H9 (cell line): ENCODE measurements at regions not wholly inside any gene's neighbourhood (a gene's known extent, or its start where the extent isn't known, plus 50 kb on each side); places are given as distances from the start of the nearest gene placed in this dataset.

Source experiments
- DNase-seq: peaks from one replicate; pipeline ENCODE4 v3.0.0-alpha.2; 2017
- H2AFZ ChIP-seq: one replicate; pipeline ENCODE4 v1.6.1; 2013; ENCODE audit warnings: mild to moderate bottlenecking, low read length, control low read depth, moderate library complexity
- H2AK5ac ChIP-seq: 2 replicates; pipeline ENCODE4 v1.6.1; 2013; ENCODE audit warnings: low read length, control low read depth, mixed read lengths; ENCODE audit not compliant: insufficient read length
- H2BK120ac ChIP-seq: one replicate; pipeline ENCODE4 v1.6.1; 2013; ENCODE audit warnings: low read depth, mild to moderate bottlenecking, low read length, control low read depth, inconsistent platforms; ENCODE audit not compliant: poor library complexity, severe bottlenecking
- H2BK12ac ChIP-seq: 2 replicates; pipeline ENCODE4 v1.6.1; 2013; ENCODE audit warnings: low read length, control low read depth, mixed read lengths, low read depth; ENCODE audit not compliant: insufficient read length
- H2BK15ac ChIP-seq: 2 replicates; pipeline ENCODE4 v1.6.1; 2013; ENCODE audit warnings: low read depth, low read length, control low read depth
- H2BK20ac ChIP-seq: one replicate; pipeline ENCODE4 v1.6.1; 2013; ENCODE audit warnings: low read depth, mild to moderate bottlenecking, low read length, control low read depth, inconsistent platforms; ENCODE audit not compliant: poor library complexity, severe bottlenecking
- H2BK5ac ChIP-seq: 2 replicates; pipeline ENCODE4 v1.6.1; 2013; ENCODE audit warnings: low read length, control low read depth, mixed read lengths; ENCODE audit not compliant: insufficient read length
- H3K14ac ChIP-seq: 2 replicates; pipeline ENCODE4 v1.6.1; 2013; ENCODE audit warnings: low read length, control low read depth; ENCODE audit not compliant: insufficient read depth
- H3K18ac ChIP-seq: 2 replicates; pipeline ENCODE4 v1.6.1; 2013; ENCODE audit warnings: low read depth, mild to moderate bottlenecking, mixed read lengths, low read length, control low read depth; ENCODE audit not compliant: insufficient read length
- H3K23ac ChIP-seq: 2 replicates; pipeline ENCODE4 v1.6.1; 2013; ENCODE audit warnings: low read length, control low read depth, mixed read lengths, low read depth; ENCODE audit not compliant: insufficient read length
- H3K23me2 ChIP-seq: 2 replicates; pipeline ENCODE4 v1.6.1; 2013; ENCODE audit warnings: low read depth, mild to moderate bottlenecking, mixed read lengths, low read length, control low read depth; ENCODE audit not compliant: insufficient read length, poor library complexity, severe bottlenecking
- H3K27ac ChIP-seq: 2 replicates; pipeline ENCODE4 v1.5.1; 2013; ENCODE audit warnings: low read length, control low read depth, mixed read lengths, low read depth; ENCODE audit not compliant: insufficient read length
- H3K27me3 ChIP-seq: 2 replicates; pipeline ENCODE4 v1.6.1; 2013; ENCODE audit warnings: low read length, control low read depth, inconsistent platforms; ENCODE audit not compliant: insufficient read depth
- H3K4ac ChIP-seq: 2 replicates; pipeline ENCODE4 v1.6.1; 2013; ENCODE audit warnings: low read depth, mild to moderate bottlenecking, control low read depth, inconsistent platforms, low read length, moderate library complexity
- H3K4me1 ChIP-seq: 2 replicates; pipeline ENCODE4 v1.6.1; 2013; ENCODE audit warnings: low read length, control low read depth, inconsistent platforms; ENCODE audit not compliant: insufficient read depth
- H3K4me2 ChIP-seq: 2 replicates; pipeline ENCODE4 v1.6.1; 2013; ENCODE audit warnings: low read length, control low read depth, mixed read lengths; ENCODE audit not compliant: insufficient read length, insufficient read depth
- H3K56ac ChIP-seq: 2 replicates; pipeline ENCODE4 v1.6.1; 2013; ENCODE audit warnings: low read depth, mild to moderate bottlenecking, mixed read lengths, low read length, control low read depth; ENCODE audit not compliant: insufficient read length
- H3K79me1 ChIP-seq: 2 replicates; pipeline ENCODE4 v1.6.1; 2013; ENCODE audit warnings: low read depth, mild to moderate bottlenecking, moderate library complexity, low read length, control low read depth, inconsistent platforms; ENCODE audit not compliant: insufficient read depth, poor library complexity, severe bottlenecking
- H3K79me2 ChIP-seq: 2 replicates; pipeline ENCODE4 v1.6.1; 2013; ENCODE audit warnings: low read length, control low read depth, inconsistent platforms; ENCODE audit not compliant: insufficient read depth
- H3K9ac ChIP-seq: 2 replicates; pipeline ENCODE4 v1.6.1; 2013; ENCODE audit warnings: low read length, control low read depth, mixed read lengths; ENCODE audit not compliant: insufficient read length; ENCODE audit errors: extremely low read depth
- H3K9me3 ChIP-seq: one replicate; pipeline ENCODE4 v1.6.1; 2013; ENCODE audit warnings: low read depth, low read length, inconsistent platforms; ENCODE audit not compliant: control insufficient read depth
- H3T11ph ChIP-seq: one replicate; pipeline ENCODE4 v1.6.1; 2013; ENCODE audit warnings: mild to moderate bottlenecking, low read length, control low read depth, inconsistent platforms
- H4K20me1 ChIP-seq: one replicate; pipeline ENCODE4 v1.6.1; 2013; ENCODE audit not compliant: control insufficient read depth, insufficient read length, insufficient read depth
- H4K5ac ChIP-seq: 2 replicates; pipeline ENCODE4 v1.6.1; 2013; ENCODE audit warnings: low read depth, mild to moderate bottlenecking, mixed read lengths, low read length, control low read depth; ENCODE audit not compliant: insufficient read length
- H4K8ac ChIP-seq: replicated peaks from 2 replicates; pipeline ENCODE4 v1.6.1; 2013; ENCODE audit warnings: low read length, control low read depth, mixed read lengths, low read depth; ENCODE audit not compliant: insufficient read length
- H4K91ac ChIP-seq: 2 replicates; pipeline ENCODE4 v1.6.1; 2013; ENCODE audit warnings: low read depth, mild to moderate bottlenecking, moderate library complexity, mixed read lengths, low read length, control low read depth; ENCODE audit not compliant: insufficient read length
- H3K27ac Mint-ChIP-seq, 3 experiments: 2 replicates in 2 of 3; 3 replicates in 1 of 3; pipeline ENCODE4 v1.8.0; 2020 to 2021; ENCODE audit warnings: mixed read lengths in 3 of 3, mild to moderate bottlenecking in 1 of 3, moderate library complexity in 1 of 3
- H3K27me3 Mint-ChIP-seq: 2 replicates; pipeline ENCODE4 v1.8.0; 2021; ENCODE audit warnings: low read depth, mild to moderate bottlenecking, moderate library complexity, mixed read lengths
- H3K36me3 Mint-ChIP-seq, 3 experiments: 2 replicates in 2 of 3; 3 replicates in 1 of 3; pipeline ENCODE4 v1.8.0; 2020 to 2021; ENCODE audit warnings: low read depth in 3 of 3, mixed read lengths in 3 of 3; ENCODE audit not compliant: insufficient read depth in 1 of 3
- H3K4me1 Mint-ChIP-seq, 2 experiments: 2 replicates each; pipeline ENCODE4 v1.8.0; 2020; ENCODE audit warnings: mixed read lengths in 2 of 2
- H3K4me3 Mint-ChIP-seq, 2 experiments: 2 replicates in 1 of 2; 3 replicates in 1 of 2; pipeline ENCODE4 v1.8.0; 2020 to 2021; ENCODE audit warnings: mild to moderate bottlenecking in 2 of 2, mixed read lengths in 2 of 2, moderate library complexity in 1 of 2
- H3K9me3 Mint-ChIP-seq, 2 experiments: 2 replicates in 1 of 2; 3 replicates in 1 of 2; pipeline ENCODE4 v1.8.0; 2020; ENCODE audit warnings: mild to moderate bottlenecking in 2 of 2, mixed read lengths in 2 of 2, moderate library complexity in 1 of 2
- WGBS: extraction: QIAGEN DNeasy Blood & Tissue Kit; methylation state at CpG from one replicate; pipeline ENCODE4 v1.1.7; 2013; ENCODE audit warnings: missing lambda C conversion rate, low lambda C conversion rate, mixed read lengths; ENCODE audit not compliant: insufficient read length; ENCODE audit errors: extremely low coverage; 5-methylcytosine and 5-hydroxymethylcytosine counted together
- TF ChIP-seq, protein P1 (sequence below): fragments of 200-600 bp; sonication (generic); conservative IDR thresholded peaks from 3 replicates; pipeline ENCODE4 v1.8.0; 2021; ENCODE audit warnings: antibody characterized with exemption, mild to moderate bottlenecking

GRCh38 chr6:156557251-156557910 lies 219.8 kb upstream of the ARID1B start:
- peaks cover 12 to 14% of the 10 kb centered on the region in 2 experiments for H3K9me3 Mint-ChIP-seq
- no peaks in the 10 kb centered on the region; the same call in 1 of the 2 replicates for H3K27me3 Mint-ChIP-seq
- no peak overlapping the region for H2BK15ac ChIP-seq
- H2BK120ac ChIP-seq, result no peak overlapping the region
- no peaks in the 10 kb centered on the region for H3K79me2 ChIP-seq
- no peaks in the 10 kb centered on the region for H4K20me1 ChIP-seq
- no peak overlapping the region for H3T11ph ChIP-seq
- H2AK5ac ChIP-seq, result no peak overlapping the region
- TF ChIP-seq, protein P1, sequence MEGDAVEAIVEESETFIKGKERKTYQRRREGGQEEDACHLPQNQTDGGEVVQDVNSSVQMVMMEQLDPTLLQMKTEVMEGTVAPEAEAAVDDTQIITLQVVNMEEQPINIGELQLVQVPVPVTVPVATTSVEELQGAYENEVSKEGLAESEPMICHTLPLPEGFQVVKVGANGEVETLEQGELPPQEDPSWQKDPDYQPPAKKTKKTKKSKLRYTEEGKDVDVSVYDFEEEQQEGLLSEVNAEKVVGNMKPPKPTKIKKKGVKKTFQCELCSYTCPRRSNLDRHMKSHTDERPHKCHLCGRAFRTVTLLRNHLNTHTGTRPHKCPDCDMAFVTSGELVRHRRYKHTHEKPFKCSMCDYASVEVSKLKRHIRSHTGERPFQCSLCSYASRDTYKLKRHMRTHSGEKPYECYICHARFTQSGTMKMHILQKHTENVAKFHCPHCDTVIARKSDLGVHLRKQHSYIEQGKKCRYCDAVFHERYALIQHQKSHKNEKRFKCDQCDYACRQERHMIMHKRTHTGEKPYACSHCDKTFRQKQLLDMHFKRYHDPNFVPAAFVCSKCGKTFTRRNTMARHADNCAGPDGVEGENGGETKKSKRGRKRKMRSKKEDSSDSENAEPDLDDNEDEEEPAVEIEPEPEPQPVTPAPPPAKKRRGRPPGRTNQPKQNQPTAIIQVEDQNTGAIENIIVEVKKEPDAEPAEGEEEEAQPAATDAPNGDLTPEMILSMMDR, result no peak
- no peak overlapping the region for H3K9ac ChIP-seq
- no peak overlapping the region for H3K23ac ChIP-seq
- H3K14ac ChIP-seq, result no peak overlapping the region
- no peak overlapping the region for H2BK20ac ChIP-seq
- H2AFZ ChIP-seq, result no peak overlapping the region
- H4K91ac ChIP-seq, result no peak overlapping the region
- H3K27ac ChIP-seq, result no peak overlapping the region
- no peak overlapping the region for H2BK5ac ChIP-seq
- H3K56ac ChIP-seq, result no peak overlapping the region
- no peak overlapping the region for H3K4me2 ChIP-seq
- no peaks in the 10 kb centered on the region for H3K9me3 ChIP-seq
- peak; percentile 71 for DNase-seq
- H3K4me1 ChIP-seq, result no peaks in the 10 kb centered on the region
- H4K8ac ChIP-seq, result no peak overlapping the region
- no peaks in the 10 kb centered on the region for H3K23me2 ChIP-seq
- H4K5ac ChIP-seq, result no peak overlapping the region
- H3K27ac Mint-ChIP-seq, result no peak overlapping the region
- peaks cover 5 to 6% of the 10 kb centered on the region in 2 experiments; a peak in 2 of 4 replicates for H3K4me1 Mint-ChIP-seq
- H3K18ac ChIP-seq, result no peak overlapping the region
- peaks cover 0 to 12% (median 10%) of the 10 kb centered on the region in 3 experiments; a peak in 6 of 7 replicates for H3K36me3 Mint-ChIP-seq
- H3K4ac ChIP-seq, result no peak overlapping the region
- H3K79me1 ChIP-seq, result no peaks in the 10 kb centered on the region
- no peak overlapping the region for H2BK12ac ChIP-seq
- WGBS, result no CpG with 5 or more reads among the region's 11 CpGs
- H3K27me3 ChIP-seq, result no peaks in the 10 kb centered on the region
- H3K4me3 Mint-ChIP-seq, result no peak overlapping the region
